ENCODE measurements at regions not wholly inside any gene's neighbourhood (a gene's known extent, or its start where the extent isn't known, plus 50 kb on each side); places are given as distances from the start of the nearest gene placed in this dataset.

DNA sequence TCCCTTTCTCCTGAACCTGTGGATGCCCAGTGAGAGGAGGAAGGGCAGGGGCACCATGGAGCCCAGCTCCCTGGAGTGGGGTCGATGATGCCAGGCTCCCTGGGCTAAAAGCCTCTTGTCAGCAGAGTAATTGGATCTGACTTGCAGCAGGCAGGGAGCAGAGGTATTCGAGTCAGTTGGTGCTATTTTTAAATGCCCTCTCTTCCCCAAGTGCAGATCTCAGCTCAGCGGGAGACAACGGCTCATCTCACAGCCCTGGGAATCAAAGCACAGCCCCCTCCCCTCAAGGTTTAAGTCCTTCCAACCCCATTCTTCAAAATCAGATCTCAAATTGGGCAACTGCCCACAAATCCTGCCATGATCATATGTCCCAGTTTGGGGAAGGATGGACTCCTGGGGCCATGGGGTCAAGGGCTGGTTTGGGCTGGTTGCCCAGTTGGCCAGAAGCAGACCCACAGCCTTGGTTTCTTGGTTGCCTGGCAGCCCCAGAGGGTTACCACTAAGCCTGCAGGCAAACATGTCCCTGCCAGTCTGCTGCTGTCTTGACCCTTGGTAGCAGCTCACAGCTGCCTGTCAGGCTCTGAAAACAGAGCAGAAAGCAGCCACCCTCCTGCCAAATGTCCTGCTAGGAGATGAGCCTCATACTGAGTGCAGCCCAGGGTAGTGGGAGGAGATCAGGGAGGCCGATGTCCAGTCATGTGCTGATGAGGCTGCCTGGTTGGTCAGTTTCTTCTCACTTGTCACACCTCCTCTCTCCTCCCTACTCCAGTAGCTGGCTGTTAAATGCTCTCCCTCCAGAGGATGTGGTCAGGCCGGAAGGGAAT is 244.9 kb downstream of the LOXHD1 start:
- DNase-seq (ENCODE audit: low spot score): peak; percentile 60

DNA sequence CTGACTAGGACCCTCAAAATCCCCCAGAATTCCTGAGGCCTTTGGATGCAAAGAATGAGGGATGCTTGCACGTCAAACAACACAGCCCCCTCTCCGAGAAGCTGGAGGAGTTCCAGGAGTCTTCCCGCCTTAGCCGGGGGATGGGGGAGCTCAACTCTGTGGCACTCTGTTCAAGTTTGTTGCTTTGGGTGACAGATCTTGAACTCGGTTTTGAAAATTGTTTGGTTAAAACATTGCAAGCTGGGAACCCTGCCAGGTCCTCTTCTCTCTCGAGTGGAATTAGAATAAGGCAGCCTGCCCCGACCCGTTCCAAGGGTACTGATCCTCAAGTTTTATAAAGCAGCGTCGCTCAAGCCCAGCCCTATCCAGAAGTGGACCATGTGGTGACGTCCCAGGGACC is 244.1 kb downstream of the LOXHD1 start:
- peak; percentile 67 for DNase-seq (ENCODE audit: low spot score)

DNA sequence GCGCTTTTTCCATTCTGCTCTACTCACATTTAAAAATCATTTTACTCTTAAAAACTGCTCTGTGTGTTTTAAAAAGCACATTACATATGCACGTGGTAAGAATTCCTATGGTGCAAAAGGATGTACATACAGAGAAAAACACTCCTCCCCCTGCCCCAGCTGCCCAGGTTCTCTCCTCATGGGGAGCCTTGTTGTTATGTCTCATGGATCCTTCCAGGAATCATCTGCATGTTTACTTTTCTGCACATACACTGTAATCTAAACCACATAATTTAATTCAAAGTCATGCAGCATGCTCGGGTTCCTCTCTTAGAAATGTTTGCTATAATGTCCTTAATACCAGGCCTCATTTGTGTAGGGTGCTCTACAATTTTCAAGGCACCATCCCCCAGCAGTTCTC is 243.3 kb downstream of the LOXHD1 start:
- DNase-seq (ENCODE audit: low spot score): no peak

GRCh38 chr18:46414863-46415262 is 242.2 kb downstream of the LOXHD1 start:
- DNase-seq (ENCODE audit: low spot score): no peak

DNA sequence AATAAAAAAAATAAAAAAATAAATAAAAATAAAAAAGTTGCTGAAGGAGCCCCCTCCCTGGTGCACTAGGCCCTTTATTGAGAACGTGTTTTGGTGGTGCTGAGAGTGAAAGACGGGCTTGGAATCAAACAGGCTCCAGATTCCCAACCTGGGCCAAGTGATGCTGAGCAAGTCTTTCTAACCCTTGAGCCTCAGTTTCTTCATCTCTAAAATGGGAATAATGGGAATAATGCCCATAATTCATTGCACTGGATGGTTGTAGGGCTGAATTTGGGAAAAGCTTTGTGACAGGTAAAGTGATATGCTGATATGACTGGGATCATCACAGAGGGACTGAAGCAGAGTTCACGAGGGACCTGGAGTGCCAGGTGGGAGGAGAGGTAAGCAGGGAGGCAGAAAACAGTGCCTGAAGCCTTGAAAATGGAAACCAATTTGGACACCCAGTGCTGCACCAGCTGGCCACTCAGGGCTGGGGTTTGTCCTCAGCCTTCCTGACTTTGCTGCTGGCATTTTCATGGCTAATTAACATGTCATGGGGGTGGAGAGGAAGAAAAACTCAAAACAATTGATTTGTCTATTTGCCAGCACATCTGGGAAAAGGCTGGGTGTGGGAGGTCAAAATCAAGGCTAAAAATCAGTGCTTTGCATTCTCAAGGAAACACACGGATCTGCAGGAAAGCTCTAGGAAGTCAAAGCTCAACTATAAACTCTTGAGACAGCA is 241.3 kb downstream of the LOXHD1 start:
- no peak for DNase-seq (ENCODE audit: low spot score)

DNA sequence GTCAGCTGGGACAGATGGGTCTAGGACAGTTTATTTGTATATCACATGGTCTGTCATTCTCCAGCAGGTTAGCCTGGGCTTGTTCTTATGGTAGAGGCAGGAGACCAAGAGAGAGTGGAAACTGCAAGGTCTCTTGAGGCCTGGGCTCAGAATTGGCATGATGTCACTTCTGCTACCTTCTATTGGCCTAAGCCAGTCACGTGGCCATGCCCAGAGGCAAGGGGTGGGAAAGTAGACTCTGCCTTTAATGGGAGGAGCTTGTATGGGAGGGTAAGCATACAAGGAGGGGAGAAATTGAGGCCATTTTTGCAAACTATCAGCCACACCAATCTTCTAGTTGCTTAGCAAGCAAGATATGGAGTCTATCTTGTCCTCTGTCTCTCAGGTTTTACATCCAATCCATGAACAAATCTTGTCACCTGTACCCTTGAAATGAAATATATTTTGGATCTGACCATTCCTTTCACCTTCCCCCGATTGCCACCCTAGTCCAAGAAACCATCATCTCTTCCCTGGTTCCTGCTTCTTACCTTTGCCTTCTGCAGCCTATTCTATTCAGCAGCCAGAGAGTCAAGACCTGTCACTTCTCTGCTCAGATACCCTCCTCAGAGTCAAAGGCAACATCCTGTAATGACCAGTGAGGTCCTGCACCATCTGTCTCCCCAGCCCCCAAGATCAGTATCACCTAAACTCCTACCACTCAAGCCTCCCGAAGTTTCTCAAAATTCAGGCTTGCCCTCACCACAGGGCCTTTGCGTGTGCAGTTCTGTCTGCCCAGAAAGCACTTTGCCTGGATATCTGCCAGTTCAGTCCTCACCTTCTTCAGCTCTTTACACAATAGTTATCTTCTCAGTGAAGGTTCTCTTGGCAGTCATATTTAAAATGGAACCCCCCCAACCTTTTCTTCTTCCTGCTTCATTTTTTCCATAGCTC is 240.0 kb downstream of the LOXHD1 start:
- no peak for DNase-seq (ENCODE audit: low spot score)

- DNase-seq (ENCODE audit: low spot score): peak; percentile 64
These were observed 238.3 kb downstream of the LOXHD1 start for GRCh38 chr18:46418663-46419260.

DNA sequence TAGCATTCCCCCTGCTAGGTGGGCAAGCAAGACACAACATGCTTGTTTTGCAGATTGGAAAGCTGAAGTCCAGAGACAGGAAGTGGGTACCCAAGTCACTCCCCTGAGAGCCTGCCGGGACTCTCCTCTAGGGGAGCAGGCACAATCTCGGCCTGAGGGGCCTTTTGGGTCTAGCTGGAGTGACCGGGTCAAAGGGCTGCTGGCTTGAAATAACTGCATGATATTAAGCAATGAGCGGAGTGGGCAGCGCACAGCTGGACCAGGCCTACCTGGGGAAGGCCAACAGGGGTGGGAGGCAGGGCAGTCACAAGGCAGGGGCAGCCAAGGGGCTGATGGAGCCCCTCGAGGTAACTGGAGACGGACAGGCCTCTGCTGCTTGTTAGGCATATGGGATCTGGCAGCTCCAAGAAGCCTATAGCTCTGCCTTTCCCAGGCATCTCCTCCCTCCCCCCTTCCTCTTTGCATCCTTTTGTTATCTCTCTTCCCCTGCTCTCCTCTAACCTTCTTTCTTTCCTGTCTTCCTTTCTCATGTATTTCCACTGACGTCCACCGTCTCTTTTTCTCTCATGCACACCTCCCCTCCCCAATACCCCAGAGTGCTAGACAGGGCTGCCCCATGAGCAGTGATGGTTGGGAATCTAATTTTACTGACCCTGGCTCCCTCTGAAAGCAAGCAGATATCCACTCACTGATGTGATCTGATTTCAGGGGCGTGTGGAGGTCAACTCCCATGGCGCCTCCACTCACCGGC is 237.5 kb downstream of the LOXHD1 start:
- DNase-seq (ENCODE audit: low spot score): no peak

GRCh38 chr18:46421973-46422551 is 235.0 kb downstream of the LOXHD1 start:
- peak; percentile 41 for DNase-seq (ENCODE audit: low spot score)

DNA sequence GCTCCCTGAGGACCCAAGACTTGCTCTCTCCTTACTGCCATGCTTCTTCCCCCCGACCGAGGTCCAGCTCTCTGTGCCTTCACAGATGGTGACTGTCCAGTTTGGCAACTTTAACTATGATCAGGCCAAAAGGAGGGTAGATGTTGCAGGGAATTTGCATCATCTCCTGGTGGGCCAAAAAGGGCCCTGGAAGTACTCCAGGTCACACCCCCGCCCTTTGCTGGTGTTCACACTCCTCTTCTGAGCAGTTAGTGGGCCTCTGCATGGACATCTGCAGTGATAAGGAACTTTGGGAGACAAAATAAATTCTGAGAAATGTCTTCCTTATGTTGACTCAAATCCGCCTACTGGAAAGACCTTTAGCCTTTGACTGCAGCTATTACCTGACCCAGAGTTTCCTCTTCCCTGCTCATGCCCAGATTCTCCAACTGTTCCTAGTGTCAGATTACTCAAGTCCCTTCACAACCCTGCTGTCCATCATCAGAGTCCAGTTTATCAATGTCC is 234.4 kb downstream of the LOXHD1 start:
- peak; percentile 42 for DNase-seq (ENCODE audit: low spot score)

DNA sequence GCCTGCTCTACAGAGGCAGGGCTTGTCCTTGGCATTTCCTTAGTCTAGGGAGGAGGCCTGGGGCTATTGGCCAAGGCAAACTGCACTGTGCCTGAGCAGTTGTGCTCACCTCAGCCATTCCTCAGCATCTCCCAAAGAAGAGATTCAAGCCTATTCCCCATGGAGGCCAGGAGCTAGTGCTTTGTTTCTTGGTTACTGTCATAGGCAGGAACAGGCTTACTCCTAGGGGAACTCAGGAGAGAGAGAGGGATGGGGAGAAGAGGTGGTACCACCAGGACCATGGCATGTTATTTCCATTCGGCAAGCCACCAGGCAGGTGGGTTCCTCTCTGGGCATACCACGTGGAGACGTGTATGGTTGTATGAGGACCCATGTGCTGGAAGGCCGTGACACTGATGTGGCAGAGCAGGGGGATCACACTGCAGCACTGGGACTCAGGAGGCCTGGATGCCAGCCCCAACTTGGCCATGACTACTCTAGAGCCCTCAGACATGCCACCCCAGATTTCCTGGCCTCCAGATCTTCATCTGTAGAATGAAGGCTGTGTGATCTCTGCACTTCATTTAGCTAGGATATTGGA is 233.7 kb downstream of the LOXHD1 start:
- DNase-seq (ENCODE audit: low spot score): peak; percentile 30

GRCh38 chr18:46424898-46425297 is 232.1 kb downstream of the LOXHD1 start:
- peak; percentile 34 for DNase-seq (ENCODE audit: low spot score)

DNA sequence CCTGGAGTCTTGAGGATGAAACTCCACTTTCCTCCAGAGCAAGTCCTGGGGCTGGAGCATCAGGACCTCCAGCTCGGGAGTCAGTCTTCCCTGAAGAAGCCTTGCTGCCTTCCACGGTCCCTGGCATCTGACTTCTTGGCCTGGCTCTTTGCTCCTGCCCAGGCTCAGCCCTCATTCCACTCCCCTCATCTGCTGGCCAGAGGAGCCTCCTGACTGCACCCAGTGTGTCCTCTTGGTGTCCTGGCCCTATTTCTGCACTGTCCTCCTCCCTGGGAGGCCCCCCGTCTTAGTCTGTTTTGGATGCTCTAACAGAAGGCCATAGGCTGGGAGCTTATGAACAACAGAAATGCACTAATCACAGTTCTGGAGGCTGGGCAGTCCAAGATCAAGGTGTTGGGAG is 231.5 kb downstream of the LOXHD1 start:
- DNase-seq (ENCODE audit: low spot score): no peak

- DNase-seq (ENCODE audit: low spot score): peak; percentile 13
These were observed 230.9 kb downstream of the LOXHD1 start for GRCh38 chr18:46426021-46426678.

DNA sequence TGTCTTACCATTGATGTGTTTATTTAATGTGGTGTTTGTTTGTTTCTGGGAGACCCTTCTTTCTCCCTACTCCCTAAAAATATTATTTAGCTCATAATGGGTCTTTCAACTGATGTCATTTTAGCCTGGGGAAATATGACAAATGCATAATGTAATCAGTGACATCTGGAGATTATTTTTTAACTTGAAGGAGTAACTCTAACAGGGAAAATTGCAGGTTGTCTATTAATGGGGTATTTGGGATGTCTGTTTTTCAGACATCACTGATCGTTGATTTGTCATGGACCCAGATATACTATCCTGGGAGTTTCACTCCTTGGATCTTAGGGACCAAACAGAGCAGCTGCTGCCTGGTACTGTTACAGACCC is 230.4 kb downstream of the LOXHD1 start:
- DNase-seq (ENCODE audit: low spot score): no peak
